HepG2 (cell line): ENCODE measurements at regions not wholly inside any gene's neighbourhood (a gene's known extent, or its start where the extent isn't known, plus 50 kb on each side); places are given as distances from the start of the nearest gene placed in this dataset.

Experiments
- ATAC-seq: fragments of 200-7000 bp; cut with Tn5 transposase; 3 replicates; pipeline ENCODE4 v1.9.1; 2020; ENCODE audit warnings: mild to moderate bottlenecking, moderate library complexity
- BruUV-seq: library from RNA; stranded (reverse); fragments of 400-500 nt; replicated peaks from 2 replicates; lab custom pipeline; 2021; lab: Mats Ljungman, UMichigan
- CTCF ChIA-PET: fragments of 300-600 bp; formaldehyde crosslinking; extraction: SDS; loops from one replicate; lab custom pipeline; 2021; ENCODE audit warnings: low total read pairs, inconsistent platforms, low intra/inter-chr PET ratio; lab: Yijun Ruan, JAX
- POLR2A ChIA-PET: fragments of 350-600 bp; sonication (Branson Sonifier 250); formaldehyde crosslinking; loops from one replicate; lab custom pipeline; 2020; ENCODE audit warnings: antibody characterized with exemption, inconsistent platforms; lab: Yijun Ruan, JAX
- DNase-seq: peaks from one replicate; pipeline ENCODE4 v3.0.0-alpha.2; 2015; ENCODE audit warnings: low spot score
- FAIRE-seq: peaks from 3 replicates; lab custom pipeline; 2011; peaks lifted over from hg19 to GRCh38; lab: Jason Lieb, UNC
- H2AFZ ChIP-seq: one replicate; pipeline ENCODE4 v1.6.1; 2011; ENCODE audit warnings: low read length, inconsistent platforms
- H3K27ac ChIP-seq: fragments of 300-600 bp; 3 replicates; pipeline ENCODE4 v1.8.0; 2011; ENCODE audit warnings: mixed run types, mild to moderate bottlenecking, mixed read lengths, low read length, inconsistent platforms; ENCODE audit not compliant: insufficient read depth; ENCODE audit errors: extremely low read length
- H3K27me3 ChIP-seq, 2 experiments: fragments of 200-600 bp in 1 of 2; 2 replicates in 1 of 2; 3 replicates in 1 of 2; pipeline versions ENCODE4 v1.6.0 to v1.8.0; 2011; ENCODE audit warnings: low read length in 2 of 2, mild to moderate bottlenecking in 2 of 2, moderate library complexity in 2 of 2, inconsistent platforms in 1 of 2; ENCODE audit not compliant: insufficient read depth in 2 of 2, control insufficient read depth in 1 of 2
- H3K36me3 ChIP-seq, 2 experiments: fragments of 200-600 bp in 1 of 2; replicated peaks in 1 of 2; 2 replicates in 1 of 2; 3 replicates in 1 of 2; pipeline versions ENCODE4 v1.5.1 to v1.8.0; 2011; ENCODE audit warnings: low read length in 2 of 2, inconsistent platforms in 1 of 2; ENCODE audit not compliant: insufficient read depth in 2 of 2, control insufficient read depth in 1 of 2
- H3K4me1 ChIP-seq: 2 replicates; pipeline ENCODE4 v1.5.1; 2012; ENCODE audit warnings: low read length, inconsistent platforms; ENCODE audit not compliant: insufficient read depth
- H3K4me2 ChIP-seq: 2 replicates; pipeline ENCODE4 v1.6.0; 2011; ENCODE audit warnings: low read depth, low read length, inconsistent platforms
- H3K4me3 ChIP-seq, 3 experiments: fragments of 200-600 bp in 1 of 3; sonication (generic), shearing (Covaris generic) in 1 of 3; replicated peaks in 1 of 3; 2 replicates each; pipeline ENCODE4 v1.5.1; 2011 to 2016; ENCODE audit warnings: low read length in 3 of 3, inconsistent platforms in 2 of 3, low read depth in 2 of 3, mild to moderate bottlenecking in 2 of 3, control low read depth in 1 of 3, mixed read lengths in 1 of 3; ENCODE audit not compliant: insufficient read depth in 1 of 3
- H3K79me2 ChIP-seq: one replicate; pipeline ENCODE4 v1.6.1; 2011; ENCODE audit warnings: low read length, inconsistent platforms; ENCODE audit not compliant: insufficient read depth
- H3K9ac ChIP-seq: 2 replicates; pipeline ENCODE4 v1.6.0; 2011; ENCODE audit warnings: mild to moderate bottlenecking, low read depth, low read length, inconsistent platforms; ENCODE audit not compliant: insufficient read depth
- H3K9me3 ChIP-seq: 2 replicates; pipeline ENCODE4 v1.5.1; 2012; ENCODE audit warnings: mild to moderate bottlenecking, low read length
- H4K20me1 ChIP-seq: 2 replicates; pipeline ENCODE4 v1.6.0; 2011; ENCODE audit warnings: inconsistent platforms, mild to moderate bottlenecking, low read length, moderate library complexity; ENCODE audit not compliant: insufficient read depth
- AFF4 ChIP-seq: sonication (generic); formaldehyde crosslinking; IDR thresholded peaks from 2 replicates; pipeline ENCODE4 v1.4.0; 2020; ENCODE audit warnings: missing genetic modification reagents
- ARHGAP35 ChIP-seq: sonication (generic); formaldehyde crosslinking; IDR thresholded peaks from 2 replicates; pipeline ENCODE4 v1.9.0; 2022; ENCODE audit warnings: mild to moderate bottlenecking, inconsistent platforms, moderate library complexity, missing genetic modification reagents, borderline replicate concordance
- CC2D1A ChIP-seq: sonication (generic); formaldehyde crosslinking; IDR thresholded peaks from 2 replicates; pipeline ENCODE4 v1.8.1; 2023; ENCODE audit warnings: mild to moderate bottlenecking, missing genetic modification reagents
- CENPX ChIP-seq: sonication (generic); formaldehyde crosslinking; IDR thresholded peaks from 2 replicates; pipeline ENCODE4 v1.9.0; 2021; ENCODE audit warnings: mild to moderate bottlenecking, missing genetic modification reagents, moderate library complexity
- DBP ChIP-seq: sonication (generic); formaldehyde crosslinking; IDR thresholded peaks from 2 replicates; pipeline ENCODE4 v1.4.0; 2020; ENCODE audit warnings: missing genetic modification reagents; ENCODE audit errors: not compliant biosample characterization
- DNMT1 ChIP-seq: sonication (generic); formaldehyde crosslinking; IDR thresholded peaks from 2 replicates; pipeline ENCODE4 v1.5.1; 2020; ENCODE audit warnings: mild to moderate bottlenecking, missing genetic modification reagents
- EEA1 ChIP-seq: sonication (generic); formaldehyde crosslinking; IDR thresholded peaks from 2 replicates; pipeline ENCODE4 v1.5.1; 2020; ENCODE audit warnings: mild to moderate bottlenecking, missing genetic modification reagents, borderline replicate concordance
- EZH2 ChIP-seq: conservative IDR thresholded peaks from 2 replicates; pipeline ENCODE4 v1.6.1; 2012; ENCODE audit warnings: mild to moderate bottlenecking, low read depth, low read length, moderate library complexity
- MLLT10 ChIP-seq: sonication (generic); formaldehyde crosslinking; IDR thresholded peaks from 2 replicates; pipeline ENCODE4 v1.4.0; 2020; ENCODE audit warnings: missing genetic modification reagents
- POLR2G ChIP-seq: fragments of 200-400 bp; formaldehyde crosslinking; IDR thresholded peaks from 2 replicates; pipeline ENCODE4 v1.6.1; 2018; ENCODE audit warnings: mild to moderate bottlenecking, low read depth, low read length, moderate library complexity
- PTBP1 ChIP-seq: fragments of 200-400 bp; formaldehyde crosslinking; IDR thresholded peaks from 2 replicates; pipeline ENCODE4 v1.6.1; 2018; ENCODE audit warnings: low read length, low read depth; ENCODE audit not compliant: poor library complexity, severe bottlenecking
- RNF219 ChIP-seq: sonication (generic); formaldehyde crosslinking; IDR thresholded peaks from 2 replicates; pipeline ENCODE4 v1.5.0; 2020; ENCODE audit warnings: mild to moderate bottlenecking, missing genetic modification reagents
- SMAD9 ChIP-seq: sonication (generic); formaldehyde crosslinking; IDR thresholded peaks from 2 replicates; pipeline ENCODE4 v1.5.1; 2020; ENCODE audit warnings: mild to moderate bottlenecking, missing genetic modification reagents
- SP5 ChIP-seq: IDR thresholded peaks from 2 replicates; pipeline ENCODE4 v1.6.1; 2016; ENCODE audit warnings: low read depth, borderline replicate concordance
- U2AF2 ChIP-seq: fragments of 200-400 bp; formaldehyde crosslinking; IDR thresholded peaks from 2 replicates; pipeline ENCODE4 v1.6.1; 2017; ENCODE audit warnings: low read depth, mild to moderate bottlenecking, low read length
- ZNF446 ChIP-seq: sonication (generic); formaldehyde crosslinking; IDR thresholded peaks from 2 replicates; pipeline ENCODE4 v1.5.0; 2020; ENCODE audit warnings: mild to moderate bottlenecking, missing genetic modification reagents
- ZNF614 ChIP-seq: IDR thresholded peaks from 2 replicates; pipeline ENCODE4 v1.6.1; 2018; ENCODE audit warnings: missing biosample characterization, missing genetic modification reagents, inconsistent platforms, borderline replicate concordance
- ZNF691 ChIP-seq: sonication (generic); formaldehyde crosslinking; IDR thresholded peaks from 2 replicates; pipeline ENCODE4 v1.4.0; 2020; ENCODE audit warnings: missing genetic modification reagents, low read depth, mild to moderate bottlenecking, borderline replicate concordance
- ZNF749 ChIP-seq: sonication (generic); formaldehyde crosslinking; IDR thresholded peaks from 2 replicates; pipeline ENCODE4 v1.8.0; 2022; ENCODE audit warnings: mild to moderate bottlenecking, missing genetic modification reagents, moderate library complexity, borderline replicate concordance
- WGBS: methylation state at CpG from one replicate; pipeline ENCODE4 v1.1.6; 2017; ENCODE audit warnings: low lambda C conversion rate; 5-methylcytosine and 5-hydroxymethylcytosine counted together
- in situ Hi-C: cut with HindIII; loops from 2 replicates; pipeline ENCODE4 v1.10.0; 2017; ENCODE audit warnings: low pct_unique_long_range_greater_than_20kb; ENCODE audit not compliant: extremely low pct_ligation_motif_present
- intact Hi-C: fragments of 100-400 bp; cut with micrococcal nuclease; formaldehyde crosslinking; loops from one replicate; pipeline ENCODE4 v1.10.0; 2022; ENCODE audit not compliant: unreplicated experiment

GRCh38 chr1:60634106-60634505, 448.3 kb upstream of the NFIA start:
- no peak overlapping the region for H3K4me2 ChIP-seq
- H3K4me3 ChIP-seq = no peak overlapping the region
- ChIA-PET CTCF (no interaction called here), POLR2A (no interaction called here)
- ATAC-seq (no peak), FAIRE-seq (no peak), DNase-seq (no peak)
- no peak overlapping the region for H3K27ac ChIP-seq
- no peaks in the 10 kb centered on the region for H3K4me1 ChIP-seq
- H3K79me2 ChIP-seq = no peaks in the 10 kb centered on the region
- in situ Hi-C loops = no loop called here
- H3K27me3 ChIP-seq = no peaks in the 10 kb centered on the region
- no peak overlapping the region for H3K9ac ChIP-seq
- no peaks in the 10 kb centered on the region for H4K20me1 ChIP-seq
- BruUV-seq = no TSS peak
- H3K36me3 ChIP-seq = no peaks in the 10 kb centered on the region
- H3K9me3 ChIP-seq = no peaks in the 10 kb centered on the region
- no peak overlapping the region for H2AFZ ChIP-seq
- WGBS = 2% methylated on average over 6 of the region's 6 CpGs
- intact Hi-C loops = no loop called here
- TF ChIP-seq MLLT10 (CRISPR knock-in tag) (no peak), SMAD9 (CRISPR knock-in tag) (no peak), U2AF2 (no peak), ZNF691 (CRISPR knock-in tag) (no peak), EEA1 (CRISPR knock-in tag) (no peak), EZH2 (no peak), POLR2G (no peak), DNMT1 (CRISPR knock-in tag) (no peak), PTBP1 (no peak), ZNF749 (CRISPR knock-in tag) (no peak), AFF4 (CRISPR knock-in tag) (no peak), ZNF446 (CRISPR knock-in tag) (no peak), SP5 (no peak), DBP (CRISPR knock-in tag) (no peak), ZNF614 (CRISPR knock-in tag) (no peak), RNF219 (CRISPR knock-in tag) (no peak), CC2D1A (no peak), CENPX (no peak), ARHGAP35 (CRISPR knock-in tag) (no peak)
